Esophagus muscularis mucosa (tissue), 3 donors: ENCODE measurements at regions not wholly inside any gene's neighbourhood (a gene's known extent, or its start where the extent isn't known, plus 50 kb on each side); places are given as distances from the start of the nearest gene placed in this dataset.

ENCODE experiments used
- CTCF ChIP-seq, 3 experiments: fragments of 200-600 bp in 2 of 3; fragments of 450-650 bp in 1 of 3; sonication (generic) in 2 of 3; IDR thresholded peaks; one replicate each; pipeline ENCODE4 v1.5.1; 2017 to 2019; ENCODE audit warnings: antibody characterized with exemption in 3 of 3, mild to moderate bottlenecking in 2 of 3, moderate library complexity in 1 of 3
- POLR2A ChIP-seq: fragments of 450-650 bp; IDR thresholded peaks from one replicate; pipeline ENCODE4 v1.6.1; 2017; ENCODE audit warnings: antibody characterized with exemption, moderate library complexity, mild to moderate bottlenecking, low read depth
- POLR2AphosphoS5 ChIP-seq, 2 donors: sonication (generic); formaldehyde crosslinking; IDR thresholded peaks; one replicate each; pipeline ENCODE4 v1.6.1; 2017; ENCODE audit warnings: antibody characterized with exemption in 2 of 2

GRCh38 chr2:216951171-216951570, 91.3 kb upstream of the TNP1 start:
- TF ChIP-seq CTCF (IDR thresholded peaks at IDR 0.05) (no peak), POLR2AphosphoS5 (IDR thresholded peaks at IDR 0.05) (no peak), POLR2A (no peak)
